Tibial nerve (tissue), 4 donors: ENCODE measurements at regions not wholly inside any gene's neighbourhood (a gene's known extent, or its start where the extent isn't known, plus 50 kb on each side); places are given as distances from the start of the nearest gene placed in this dataset.

Source experiments
- CTCF ChIP-seq, 5 experiments: fragments of 200-600 bp in 3 of 5; fragments of 450-650 bp in 2 of 5; sonication (generic) in 3 of 5; IDR thresholded peaks; one replicate each; pipeline ENCODE4 v1.5.1; 2016 to 2019; ENCODE audit warnings: antibody characterized with exemption in 5 of 5, mild to moderate bottlenecking in 3 of 5, moderate library complexity in 2 of 5
- EP300 ChIP-seq, 2 donors: sonication (generic); formaldehyde crosslinking; IDR thresholded peaks; one replicate each; pipeline ENCODE4 v1.6.1; 2017; ENCODE audit warnings: antibody characterized with exemption in 2 of 2, mild to moderate bottlenecking in 1 of 2
- POLR2A ChIP-seq, 2 donors: fragments of 450-650 bp; IDR thresholded peaks; one replicate each; pipeline ENCODE4 v1.6.1; 2017; ENCODE audit warnings: antibody characterized with exemption in 2 of 2, mild to moderate bottlenecking in 2 of 2, moderate library complexity in 2 of 2

GRCh38 chr20:21564127-21564773 is 50.4 kb upstream of the NKX2-2 start:
- no peak for TF ChIP-seq POLR2A (IDR thresholded peaks at IDR 0.05)
- TF ChIP-seq CTCF (IDR thresholded peaks at IDR 0.05), result no peak
- no peak for TF ChIP-seq EP300 (IDR thresholded peaks at IDR 0.05)
